Astrocyte (in vitro differentiated cells and primary cell): ENCODE measurements at regions not wholly inside any gene's neighbourhood (a gene's known extent, or its start where the extent isn't known, plus 50 kb on each side); places are given as distances from the start of the nearest gene placed in this dataset.

Experiments
- EZH2 ChIP-seq: IDR thresholded peaks from 2 replicates; pipeline ENCODE4 v1.6.1; 2012; ENCODE audit warnings: mild to moderate bottlenecking, low read length, inconsistent platforms; ENCODE audit not compliant: insufficient read depth
- TF ChIP-seq, protein P1 (sequence below): IDR thresholded peaks from 2 replicates; pipeline ENCODE4 v1.5.1; 2011; ENCODE audit warnings: low read depth, mild to moderate bottlenecking, inconsistent platforms, low read length, moderate library complexity; ENCODE audit not compliant: insufficient read depth

DNA sequence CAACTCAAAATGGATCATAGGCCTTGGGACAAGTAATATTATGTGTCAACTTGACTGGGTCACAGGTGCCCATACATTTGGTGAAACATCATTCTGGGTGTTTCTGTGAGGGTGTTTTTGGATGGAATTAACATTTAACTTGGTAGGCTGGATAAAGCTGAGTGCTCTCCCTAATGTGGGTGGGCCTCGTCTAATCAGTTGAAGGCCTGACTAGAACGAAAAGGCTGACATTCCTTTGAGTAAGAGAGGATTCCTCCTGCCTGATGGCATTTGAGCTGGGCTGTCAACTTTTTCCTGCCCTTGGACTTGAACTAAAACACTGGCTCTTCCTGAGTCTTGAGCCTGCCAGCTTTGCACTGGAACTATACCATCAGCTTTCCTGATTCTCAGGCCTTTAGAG is 93.4 kb upstream of the ESRRB start:
- TF ChIP-seq, protein P1, sequence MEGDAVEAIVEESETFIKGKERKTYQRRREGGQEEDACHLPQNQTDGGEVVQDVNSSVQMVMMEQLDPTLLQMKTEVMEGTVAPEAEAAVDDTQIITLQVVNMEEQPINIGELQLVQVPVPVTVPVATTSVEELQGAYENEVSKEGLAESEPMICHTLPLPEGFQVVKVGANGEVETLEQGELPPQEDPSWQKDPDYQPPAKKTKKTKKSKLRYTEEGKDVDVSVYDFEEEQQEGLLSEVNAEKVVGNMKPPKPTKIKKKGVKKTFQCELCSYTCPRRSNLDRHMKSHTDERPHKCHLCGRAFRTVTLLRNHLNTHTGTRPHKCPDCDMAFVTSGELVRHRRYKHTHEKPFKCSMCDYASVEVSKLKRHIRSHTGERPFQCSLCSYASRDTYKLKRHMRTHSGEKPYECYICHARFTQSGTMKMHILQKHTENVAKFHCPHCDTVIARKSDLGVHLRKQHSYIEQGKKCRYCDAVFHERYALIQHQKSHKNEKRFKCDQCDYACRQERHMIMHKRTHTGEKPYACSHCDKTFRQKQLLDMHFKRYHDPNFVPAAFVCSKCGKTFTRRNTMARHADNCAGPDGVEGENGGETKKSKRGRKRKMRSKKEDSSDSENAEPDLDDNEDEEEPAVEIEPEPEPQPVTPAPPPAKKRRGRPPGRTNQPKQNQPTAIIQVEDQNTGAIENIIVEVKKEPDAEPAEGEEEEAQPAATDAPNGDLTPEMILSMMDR, result no peak
- no peak for TF ChIP-seq EZH2
